D721Med (cell line): ENCODE measurements at regions not wholly inside any gene's neighbourhood (a gene's known extent, or its start where the extent isn't known, plus 50 kb on each side); places are given as distances from the start of the nearest gene placed in this dataset.
"Not testable (repeated sequence)": the region's sequence is repeated elsewhere in the genome, so short reads cannot be mapped to it uniquely, and the experiment has no call there.

Source experiments
- DNase-seq: peaks from one replicate; pipeline ENCODE4 v3.0.0; 2011; ENCODE audit warnings: low spot score; ENCODE audit not compliant: insufficient read length
- FAIRE-seq: peaks from 2 replicates; lab custom pipeline; 2011; peaks lifted over from hg19 to GRCh38; lab: Jason Lieb, UNC
- TF ChIP-seq, protein P1 (sequence below): IDR thresholded peaks from 2 replicates; pipeline ENCODE4 v1.5.1; 2012; ENCODE audit warnings: mild to moderate bottlenecking, control low read depth; ENCODE audit not compliant: insufficient read depth; ENCODE audit errors: missing control alignments

DNA sequence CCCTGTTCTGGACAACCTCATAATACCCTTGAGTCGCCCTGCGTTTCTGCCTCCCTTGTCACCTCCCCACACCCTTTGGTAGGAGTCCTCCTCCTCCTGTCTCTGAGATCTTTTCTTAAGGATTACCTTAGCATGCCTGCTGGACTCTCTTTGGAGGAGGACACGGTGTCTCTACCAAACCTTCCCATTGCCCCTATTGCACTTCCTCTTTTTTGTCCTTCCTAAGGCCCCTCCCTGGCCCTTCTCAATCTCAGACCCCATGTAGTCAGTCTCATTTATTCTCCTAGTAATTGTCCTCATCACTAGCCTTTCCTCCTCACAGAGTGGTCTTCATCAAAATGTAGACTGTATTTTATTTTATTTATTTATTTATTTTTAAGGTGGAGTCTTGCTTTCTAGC, 335.0 kb upstream of the SFRP2 start:
- FAIRE-seq, result no peak
- DNase-seq, result no peak
- TF ChIP-seq, protein P1, sequence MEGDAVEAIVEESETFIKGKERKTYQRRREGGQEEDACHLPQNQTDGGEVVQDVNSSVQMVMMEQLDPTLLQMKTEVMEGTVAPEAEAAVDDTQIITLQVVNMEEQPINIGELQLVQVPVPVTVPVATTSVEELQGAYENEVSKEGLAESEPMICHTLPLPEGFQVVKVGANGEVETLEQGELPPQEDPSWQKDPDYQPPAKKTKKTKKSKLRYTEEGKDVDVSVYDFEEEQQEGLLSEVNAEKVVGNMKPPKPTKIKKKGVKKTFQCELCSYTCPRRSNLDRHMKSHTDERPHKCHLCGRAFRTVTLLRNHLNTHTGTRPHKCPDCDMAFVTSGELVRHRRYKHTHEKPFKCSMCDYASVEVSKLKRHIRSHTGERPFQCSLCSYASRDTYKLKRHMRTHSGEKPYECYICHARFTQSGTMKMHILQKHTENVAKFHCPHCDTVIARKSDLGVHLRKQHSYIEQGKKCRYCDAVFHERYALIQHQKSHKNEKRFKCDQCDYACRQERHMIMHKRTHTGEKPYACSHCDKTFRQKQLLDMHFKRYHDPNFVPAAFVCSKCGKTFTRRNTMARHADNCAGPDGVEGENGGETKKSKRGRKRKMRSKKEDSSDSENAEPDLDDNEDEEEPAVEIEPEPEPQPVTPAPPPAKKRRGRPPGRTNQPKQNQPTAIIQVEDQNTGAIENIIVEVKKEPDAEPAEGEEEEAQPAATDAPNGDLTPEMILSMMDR, result no peak

DNA sequence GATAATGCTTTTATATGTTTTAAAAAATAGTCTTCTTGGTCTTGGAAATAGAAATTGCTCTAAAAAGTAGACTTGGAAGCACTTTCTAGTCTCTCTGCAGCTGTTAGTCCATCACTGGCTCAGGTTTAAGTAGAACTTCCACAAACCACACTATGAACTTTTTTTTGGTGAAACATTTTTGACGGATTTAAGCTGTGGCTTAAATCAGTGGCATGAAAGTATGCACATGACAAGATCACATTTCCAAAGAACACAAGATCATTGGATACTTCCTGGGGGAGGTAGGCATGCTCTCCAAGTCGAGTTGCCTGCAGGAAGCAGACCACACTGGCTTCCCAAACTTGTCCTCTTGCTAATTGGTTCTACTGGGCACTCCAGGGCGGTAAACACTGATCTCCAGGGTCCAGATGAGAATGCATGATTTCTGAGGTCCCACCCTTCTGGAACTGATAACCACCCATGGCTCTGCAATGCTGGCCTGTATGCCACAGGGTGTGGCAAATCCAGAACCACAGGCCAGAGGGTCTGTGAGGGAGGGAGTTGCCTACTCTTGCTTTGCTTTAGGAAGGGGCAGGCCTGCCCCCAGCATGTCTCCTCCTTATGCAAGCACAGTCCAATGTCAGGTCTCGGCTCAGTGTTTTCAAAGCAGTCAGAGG, 331.9 kb upstream of the SFRP2 start:
- TF ChIP-seq, protein P1, result no peak
- DNase-seq, result no peak
- no peak for FAIRE-seq

DNA sequence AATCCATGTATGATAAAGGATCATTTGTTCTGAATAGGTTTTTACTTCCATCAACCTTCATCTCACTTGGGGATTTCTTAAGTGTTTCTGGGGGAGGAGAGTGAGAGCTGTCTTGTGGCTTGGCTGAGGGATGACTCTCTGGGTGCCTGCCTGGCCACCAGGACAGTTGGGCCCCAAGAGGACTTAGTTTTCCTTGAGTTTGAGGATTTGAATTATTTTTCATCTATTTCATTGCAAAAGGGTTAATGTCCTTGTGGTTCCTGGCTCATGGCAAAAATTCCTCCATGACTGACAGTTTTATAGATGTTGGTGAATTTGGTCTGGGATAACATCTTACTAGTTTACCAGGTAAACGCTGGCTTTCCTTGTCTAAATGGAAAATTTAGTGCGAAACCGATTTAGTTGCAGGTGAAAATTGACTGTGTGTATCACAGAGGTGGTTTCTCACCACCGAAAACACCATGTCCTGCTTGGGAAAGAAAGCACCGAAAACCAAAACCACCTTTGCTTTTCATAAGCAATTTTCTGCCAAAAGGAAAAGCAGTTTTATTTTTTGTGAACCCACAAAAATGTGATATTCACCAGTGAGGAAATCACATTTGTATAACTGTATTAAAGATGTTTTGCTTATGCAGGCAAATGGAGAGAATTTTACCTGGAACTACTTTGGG, 331.3 kb upstream of the SFRP2 start:
- DNase-seq, result no peak
- FAIRE-seq, result no peak
- TF ChIP-seq, protein P1, result no peak

DNA sequence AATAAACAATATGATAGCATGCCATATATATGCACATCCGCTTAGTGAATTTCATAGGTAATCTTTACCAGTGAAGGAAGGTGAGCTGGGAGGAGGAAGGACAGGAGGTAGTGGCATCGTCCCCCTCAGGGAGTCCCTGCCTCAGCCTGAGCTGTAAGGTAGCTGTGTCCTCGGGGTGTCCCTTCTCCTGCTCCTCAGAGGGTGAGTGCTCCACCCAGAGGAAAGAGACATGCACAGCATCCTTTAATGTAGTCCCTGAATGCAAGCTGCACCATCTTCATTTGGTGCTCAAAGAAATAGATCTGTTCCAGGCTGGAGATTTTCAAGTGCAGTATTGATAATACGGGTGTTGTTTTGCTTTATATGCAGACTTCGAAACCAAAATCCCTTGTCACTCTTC, 330.4 kb upstream of the SFRP2 start:
- TF ChIP-seq, protein P1, result no peak
- no peak for DNase-seq
- FAIRE-seq, result no peak

DNA sequence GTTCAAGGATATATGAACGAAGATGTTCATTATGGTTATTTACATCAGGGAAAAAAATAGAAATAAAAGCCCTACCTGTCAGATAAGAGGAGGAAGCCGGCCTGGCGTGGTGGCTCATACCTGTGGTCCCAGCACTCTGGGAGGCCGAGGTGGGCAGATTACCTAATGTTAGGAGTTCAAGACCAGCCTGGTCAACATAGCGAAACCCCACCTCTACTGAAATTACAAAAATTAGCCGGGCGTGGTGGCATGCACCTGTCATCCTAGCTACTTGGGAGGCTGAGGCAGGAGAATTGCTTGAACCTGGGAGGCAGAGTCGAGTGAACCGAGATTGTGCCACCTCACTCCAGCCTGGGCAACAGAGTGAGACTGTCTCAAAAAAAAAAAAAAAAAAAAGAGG, 328.8 kb upstream of the SFRP2 start:
- DNase-seq, FAIRE-seq: not testable (repeated sequence)

DNA sequence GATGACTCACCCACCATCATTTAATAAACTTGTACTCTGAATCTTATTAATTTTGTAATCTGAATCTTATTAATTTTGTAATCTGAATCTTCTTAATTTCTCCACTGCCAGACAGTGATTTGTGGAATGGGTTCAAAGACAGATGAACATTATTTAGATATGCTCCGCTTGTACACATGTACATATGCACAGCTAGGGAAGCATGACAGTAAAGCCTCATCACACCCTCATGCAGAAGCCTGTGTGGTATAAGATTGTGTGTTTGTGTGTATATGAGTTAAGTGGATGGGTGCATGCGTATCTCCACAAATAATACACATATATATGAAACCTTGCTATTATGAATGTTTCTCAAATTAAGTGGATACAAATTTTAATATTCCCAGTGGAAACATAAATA, 318.5 kb upstream of the SFRP2 start:
- TF ChIP-seq, protein P1, result no peak
- FAIRE-seq (no peak), DNase-seq (no peak)

DNA sequence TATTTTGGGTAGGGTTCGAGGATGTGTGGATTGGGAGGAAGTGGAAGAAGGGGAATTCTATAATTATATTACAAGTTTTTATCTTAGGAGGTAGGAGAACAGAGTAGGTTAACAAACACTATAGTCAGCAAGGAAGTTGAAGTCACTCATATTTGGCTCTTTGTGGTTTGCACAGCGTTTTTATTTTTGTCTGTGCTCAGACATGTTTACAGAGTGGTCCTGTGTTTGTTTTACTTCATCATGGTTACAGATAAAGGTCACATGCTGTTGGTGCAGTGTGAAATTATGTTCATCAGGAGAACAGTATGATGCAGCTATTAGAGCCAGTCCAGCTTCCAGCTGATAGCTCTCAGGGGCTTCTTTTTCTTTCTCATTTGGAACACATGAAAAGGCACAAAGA, 299.9 kb upstream of the SFRP2 start:
- DNase-seq (no peak), FAIRE-seq (no peak)
- TF ChIP-seq, protein P1, result no peak
